Nephron (organoid): ENCODE measurements at regions not wholly inside any gene's neighbourhood (a gene's known extent, or its start where the extent isn't known, plus 50 kb on each side); places are given as distances from the start of the nearest gene placed in this dataset.

Experiments used
- H3K27ac Mint-ChIP-seq, 3 experiments: 2 replicates each; pipeline ENCODE4 v1.8.0; 2020; ENCODE audit warnings: mixed read lengths in 3 of 3, mild to moderate bottlenecking in 2 of 3, moderate library complexity in 1 of 3
- H3K27me3 Mint-ChIP-seq: 2 replicates; pipeline ENCODE4 v1.8.0; 2021; ENCODE audit warnings: low read depth, mild to moderate bottlenecking, moderate library complexity, mixed read lengths
- H3K36me3 Mint-ChIP-seq: 2 replicates; pipeline ENCODE4 v1.8.0; 2020; ENCODE audit warnings: low read depth, mixed read lengths
- H3K4me1 Mint-ChIP-seq: 2 replicates; pipeline ENCODE4 v1.8.0; 2020; ENCODE audit warnings: mixed read lengths
- H3K4me3 Mint-ChIP-seq, 3 experiments: 2 replicates each; pipeline ENCODE4 v1.8.0; 2020; ENCODE audit warnings: mild to moderate bottlenecking in 3 of 3, mixed read lengths in 3 of 3, moderate library complexity in 2 of 3
- H3K9me3 Mint-ChIP-seq: 2 replicates; pipeline ENCODE4 v1.8.0; 2020; ENCODE audit warnings: mixed read lengths
- CTCF ChIP-seq, 3 experiments: fragments of 200-600 bp; sonication (generic); IDR thresholded peaks; one replicate each; pipeline ENCODE4 v1.5.0; 2021; ENCODE audit warnings: antibody characterized with exemption in 3 of 3; ENCODE audit not compliant: unreplicated experiment in 3 of 3

DNA sequence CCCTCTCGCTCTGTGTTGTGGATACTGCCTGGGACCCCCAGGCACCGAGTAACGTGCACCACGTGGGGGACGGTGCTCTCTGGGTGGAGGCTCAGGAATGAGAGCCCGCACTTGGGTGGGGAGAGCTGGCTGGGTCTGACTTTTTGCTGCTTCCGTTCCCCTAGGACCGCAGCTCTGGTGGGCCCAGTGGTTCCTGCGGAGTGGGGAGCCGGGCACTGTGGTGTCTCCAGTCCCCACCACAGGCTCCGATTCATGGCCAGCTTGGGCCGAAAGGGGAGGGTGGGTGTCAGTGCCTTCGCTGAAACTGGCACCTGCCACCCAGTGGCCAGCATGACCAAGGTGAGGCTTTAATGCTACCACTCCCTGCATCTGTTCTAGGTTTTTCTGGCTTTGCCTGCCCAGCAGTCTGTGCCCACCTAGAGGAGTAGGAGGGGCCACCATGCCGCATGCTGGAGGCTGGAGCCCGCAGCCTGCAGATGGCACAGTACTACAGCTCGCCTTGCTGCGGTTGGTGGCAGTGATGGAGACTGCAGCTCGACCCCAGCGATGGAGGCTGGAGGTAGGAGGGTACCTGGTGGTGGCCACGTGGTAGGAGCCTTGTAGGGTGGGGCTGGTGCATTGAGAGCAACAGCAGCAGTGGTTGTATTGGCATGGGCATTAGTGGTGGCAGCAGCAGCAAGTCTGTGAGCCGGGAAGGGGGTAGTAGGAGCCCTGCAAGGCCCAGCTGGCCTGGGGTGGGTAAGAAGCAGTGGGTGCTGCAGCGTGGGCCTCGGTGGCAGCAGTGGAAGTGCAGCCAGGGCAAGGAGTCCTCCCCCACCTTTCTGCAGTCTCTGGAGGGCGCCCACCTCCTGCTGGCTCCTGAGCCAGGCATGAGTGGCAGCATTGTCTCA is 118.8 kb upstream of the VPREB1 start:
- Mint-ChIP-seq H3K27ac (no peak overlapping the region), H3K27me3 (peaks cover 37% of the 10 kb centered on the region), H3K36me3 (no peaks in the 10 kb centered on the region), H3K4me1 (no peaks in the 10 kb centered on the region), H3K4me3 (no peak overlapping the region), H3K9me3 (no peaks in the 10 kb centered on the region)
- no peak for TF ChIP-seq CTCF (IDR thresholded peaks at IDR 0.05; ENCODE audit: unreplicated experiment in 3 of 3)

DNA sequence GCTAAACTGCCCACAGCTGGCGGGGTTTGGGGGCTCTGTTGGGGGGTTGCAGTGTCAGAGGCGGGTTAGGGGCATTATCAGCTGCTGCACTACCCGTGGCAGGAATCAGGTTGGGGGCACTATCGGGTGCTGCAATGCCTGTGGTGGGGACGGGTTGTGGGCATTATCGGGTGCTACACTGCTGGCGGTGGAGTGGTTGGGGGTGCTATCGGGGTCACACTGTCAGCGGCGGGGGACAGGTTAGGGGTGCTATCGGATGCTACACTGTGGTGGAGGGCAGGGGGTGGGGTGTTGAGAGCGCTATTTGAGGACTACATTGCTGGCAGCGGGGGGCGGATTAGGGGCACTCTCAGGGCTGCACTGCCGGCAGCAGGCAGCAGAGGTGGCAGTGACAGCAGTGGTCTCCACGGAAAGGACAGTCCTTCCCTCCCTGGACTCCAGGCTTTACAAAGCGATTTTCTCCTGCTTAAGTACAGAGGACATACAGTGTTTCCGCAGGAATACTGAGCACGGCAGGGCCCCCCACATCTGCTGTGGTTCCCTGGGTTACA is 119.5 kb upstream of the VPREB1 start:
- H3K36me3 Mint-ChIP-seq: no peaks in the 10 kb centered on the region
- H3K9me3 Mint-ChIP-seq: no peaks in the 10 kb centered on the region

GRCh38 chr22:22124374-22124773 is 120.2 kb upstream of the VPREB1 start:
- Mint-ChIP-seq H3K4me3 (no peak overlapping the region), H3K36me3 (no peaks in the 10 kb centered on the region), H3K4me1 (no peaks in the 10 kb centered on the region), H3K27me3 (peaks cover 31% of the 10 kb centered on the region), H3K9me3 (no peaks in the 10 kb centered on the region), H3K27ac (no peak overlapping the region)
- no peak for TF ChIP-seq CTCF (IDR thresholded peaks at IDR 0.05; ENCODE audit: unreplicated experiment in 3 of 3)

More for the DNA sequence above, 119.5 kb upstream of the VPREB1 start:
- H3K27me3 Mint-ChIP-seq: peaks cover 36% of the 10 kb centered on the region
- TF ChIP-seq CTCF (IDR thresholded peaks at IDR 0.05; ENCODE audit: unreplicated experiment in 3 of 3): no peak
- no peaks in the 10 kb centered on the region for H3K4me1 Mint-ChIP-seq
- H3K27ac Mint-ChIP-seq: no peak overlapping the region
- no peak overlapping the region for H3K4me3 Mint-ChIP-seq

DNA sequence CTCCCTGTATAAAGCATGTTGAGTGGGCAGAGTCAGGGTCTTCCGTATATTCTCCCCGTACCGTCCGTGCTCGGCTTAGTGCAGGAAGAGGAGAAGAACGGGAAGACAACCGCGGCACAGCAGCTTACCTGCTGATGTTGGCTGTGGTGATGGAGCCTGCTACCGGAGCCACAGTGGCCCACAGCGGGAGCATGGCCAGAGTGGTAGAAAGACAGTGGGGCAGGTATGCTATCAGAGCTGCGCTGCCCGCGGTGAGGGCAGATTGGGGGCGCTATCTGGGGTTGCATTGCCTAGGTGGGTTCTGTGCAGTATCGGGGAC is 120.7 kb upstream of the VPREB1 start:
- Mint-ChIP-seq H3K4me1 (no peaks in the 10 kb centered on the region), H3K4me3 (no peak overlapping the region), H3K27ac (no peak overlapping the region), H3K27me3 (peaks cover 36% of the 10 kb centered on the region), H3K36me3 (no peaks in the 10 kb centered on the region), H3K9me3 (no peaks in the 10 kb centered on the region)
- no peak for TF ChIP-seq CTCF (IDR thresholded peaks at IDR 0.05; ENCODE audit: unreplicated experiment in 3 of 3)

- TF ChIP-seq CTCF (IDR thresholded peaks at IDR 0.05; ENCODE audit: unreplicated experiment in 3 of 3): no peak
- no peak overlapping the region for H3K27ac Mint-ChIP-seq
- H3K9me3 Mint-ChIP-seq: no peaks in the 10 kb centered on the region
- H3K36me3 Mint-ChIP-seq: no peaks in the 10 kb centered on the region
- peaks cover 36% of the 10 kb centered on the region for H3K27me3 Mint-ChIP-seq
- no peaks in the 10 kb centered on the region for H3K4me1 Mint-ChIP-seq
- H3K4me3 Mint-ChIP-seq: no peak overlapping the region
These were observed 121.2 kb upstream of the VPREB1 start for GRCh38 chr22:22123118-22123959.
